Fibroblast of mammary gland (primary cell): ENCODE measurements at regions not wholly inside any gene's neighbourhood (a gene's known extent, or its start where the extent isn't known, plus 50 kb on each side); places are given as distances from the start of the nearest gene placed in this dataset.

Experiments
- DNase-seq: peaks from one replicate; pipeline ENCODE4 v3.0.0-alpha.2; 2010; ENCODE audit warnings: low read depth
- H3K4me3 ChIP-seq: 2 replicates; pipeline ENCODE4 v1.5.1; 2011; ENCODE audit warnings: low read depth, mild to moderate bottlenecking, low read length, moderate library complexity; ENCODE audit not compliant: control insufficient read depth
- TF ChIP-seq, protein P1 (sequence below): conservative IDR thresholded peaks from 2 replicates; pipeline ENCODE4 v1.5.1; 2011; ENCODE audit warnings: low read depth, low read length, inconsistent platforms; ENCODE audit not compliant: control insufficient read depth, insufficient read depth

DNA sequence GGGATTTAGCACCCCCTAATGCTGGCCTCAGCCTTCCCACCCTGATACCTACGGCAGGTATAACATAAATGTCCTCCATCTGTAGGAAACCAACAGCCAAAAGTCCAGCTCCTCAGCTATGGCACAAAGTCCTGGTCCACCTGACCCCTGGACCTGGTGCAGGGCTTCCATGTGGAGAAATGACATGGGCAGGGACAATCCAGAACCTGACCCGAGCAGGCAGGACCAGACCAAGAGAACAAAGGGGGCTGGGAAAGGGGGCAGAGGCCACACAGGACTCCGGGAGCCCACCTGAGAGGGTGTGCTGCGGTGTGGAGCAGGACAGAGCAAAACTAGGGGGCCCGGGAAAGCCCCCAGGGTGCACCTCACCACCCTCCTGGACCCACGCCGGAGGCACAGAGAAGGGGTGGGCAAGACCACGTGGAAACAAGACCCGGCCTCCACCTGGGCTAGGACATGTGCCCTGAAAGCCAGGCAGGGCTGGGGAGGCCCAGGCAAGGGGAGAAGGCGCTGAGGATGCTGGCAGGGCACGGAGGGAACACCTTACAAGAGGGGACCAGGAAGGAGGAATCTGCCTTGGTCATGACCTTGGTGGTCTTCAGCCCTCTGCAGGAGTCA lies 368.9 kb downstream of the SHANK2 start:
- no peak overlapping the region for H3K4me3 ChIP-seq
- TF ChIP-seq, protein P1, sequence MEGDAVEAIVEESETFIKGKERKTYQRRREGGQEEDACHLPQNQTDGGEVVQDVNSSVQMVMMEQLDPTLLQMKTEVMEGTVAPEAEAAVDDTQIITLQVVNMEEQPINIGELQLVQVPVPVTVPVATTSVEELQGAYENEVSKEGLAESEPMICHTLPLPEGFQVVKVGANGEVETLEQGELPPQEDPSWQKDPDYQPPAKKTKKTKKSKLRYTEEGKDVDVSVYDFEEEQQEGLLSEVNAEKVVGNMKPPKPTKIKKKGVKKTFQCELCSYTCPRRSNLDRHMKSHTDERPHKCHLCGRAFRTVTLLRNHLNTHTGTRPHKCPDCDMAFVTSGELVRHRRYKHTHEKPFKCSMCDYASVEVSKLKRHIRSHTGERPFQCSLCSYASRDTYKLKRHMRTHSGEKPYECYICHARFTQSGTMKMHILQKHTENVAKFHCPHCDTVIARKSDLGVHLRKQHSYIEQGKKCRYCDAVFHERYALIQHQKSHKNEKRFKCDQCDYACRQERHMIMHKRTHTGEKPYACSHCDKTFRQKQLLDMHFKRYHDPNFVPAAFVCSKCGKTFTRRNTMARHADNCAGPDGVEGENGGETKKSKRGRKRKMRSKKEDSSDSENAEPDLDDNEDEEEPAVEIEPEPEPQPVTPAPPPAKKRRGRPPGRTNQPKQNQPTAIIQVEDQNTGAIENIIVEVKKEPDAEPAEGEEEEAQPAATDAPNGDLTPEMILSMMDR: no peak
- DNase-seq: no peak

DNA sequence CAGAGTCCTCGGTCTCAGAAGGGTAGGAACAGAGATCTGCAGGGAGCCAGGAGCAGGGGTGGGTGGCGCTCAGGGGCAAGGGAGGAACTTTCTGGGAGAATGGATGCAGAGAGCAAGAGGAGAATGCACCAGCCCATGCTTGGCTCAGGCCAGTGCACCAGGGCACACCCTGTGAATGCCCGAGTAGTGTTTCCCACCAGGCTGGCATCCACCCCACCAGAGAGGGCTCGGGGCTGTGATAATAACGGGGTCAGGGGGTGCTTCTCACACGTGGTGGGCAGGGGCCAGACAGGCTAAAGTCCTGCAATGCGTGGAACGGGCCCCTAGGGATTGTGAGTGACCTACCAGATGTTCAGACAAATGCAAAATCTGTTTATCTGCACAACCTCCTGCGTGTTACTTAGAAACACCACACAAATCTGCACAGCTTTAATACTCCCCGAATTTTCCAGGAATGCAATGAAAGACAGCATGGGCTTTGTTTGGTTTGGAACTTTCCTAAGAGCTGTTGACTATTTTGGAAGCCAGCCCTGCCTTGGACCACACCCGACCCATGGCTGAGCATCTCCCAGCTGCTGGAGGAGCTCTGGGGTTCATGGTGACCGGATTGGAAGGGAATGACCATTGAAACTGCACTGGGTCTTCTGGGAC lies 368.3 kb downstream of the SHANK2 start:
- peak; percentile 9 for DNase-seq
- TF ChIP-seq, protein P1: no peak
- H3K4me3 ChIP-seq: no peak overlapping the region

DNA sequence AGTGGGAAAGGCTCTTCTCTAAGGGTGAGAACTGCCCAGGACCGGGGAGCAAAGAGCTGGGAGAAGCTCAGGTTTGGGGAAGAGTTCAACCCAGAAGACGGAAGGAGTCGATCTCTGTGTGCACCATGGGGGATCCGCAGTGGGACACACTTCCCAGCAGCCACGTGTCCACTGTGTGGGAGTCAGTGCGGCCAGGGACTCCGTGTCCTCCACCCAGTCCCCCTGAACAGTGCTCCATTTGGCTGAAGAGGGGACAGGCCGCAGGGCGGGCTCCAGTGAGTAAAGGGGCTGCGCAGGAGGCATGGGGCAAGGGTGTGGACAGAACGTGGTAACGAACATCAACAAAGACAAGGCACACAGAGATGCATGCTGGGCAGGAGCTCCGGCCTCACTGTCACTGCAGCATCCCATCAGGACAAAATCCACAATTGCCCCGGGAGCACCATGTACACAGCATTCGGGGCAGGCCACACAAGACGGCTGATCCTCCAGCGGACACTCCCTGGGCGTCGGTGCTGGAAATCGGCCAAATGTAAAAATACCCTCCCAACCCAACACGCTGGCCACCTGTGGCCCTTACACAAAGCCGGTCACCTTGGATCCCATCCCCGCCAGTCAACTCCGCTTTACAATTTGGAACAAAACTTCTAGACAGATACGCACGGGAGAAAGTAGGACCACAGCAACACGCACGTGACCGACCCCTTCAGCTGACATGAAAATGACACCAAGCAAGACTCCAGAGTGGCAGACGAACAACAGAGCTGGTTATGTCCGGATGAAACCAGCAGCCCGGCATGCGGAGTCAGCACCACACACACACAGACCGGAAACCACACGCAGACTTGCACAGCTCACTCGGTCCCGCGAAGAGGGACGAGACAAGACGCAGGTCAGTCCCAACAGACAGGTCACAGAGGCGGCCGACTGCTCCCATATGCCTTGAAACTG lies 366.8 kb downstream of the SHANK2 start:
- peak; percentile 10 for DNase-seq
- H3K4me3 ChIP-seq: no peak overlapping the region
- TF ChIP-seq, protein P1: no peak

DNA sequence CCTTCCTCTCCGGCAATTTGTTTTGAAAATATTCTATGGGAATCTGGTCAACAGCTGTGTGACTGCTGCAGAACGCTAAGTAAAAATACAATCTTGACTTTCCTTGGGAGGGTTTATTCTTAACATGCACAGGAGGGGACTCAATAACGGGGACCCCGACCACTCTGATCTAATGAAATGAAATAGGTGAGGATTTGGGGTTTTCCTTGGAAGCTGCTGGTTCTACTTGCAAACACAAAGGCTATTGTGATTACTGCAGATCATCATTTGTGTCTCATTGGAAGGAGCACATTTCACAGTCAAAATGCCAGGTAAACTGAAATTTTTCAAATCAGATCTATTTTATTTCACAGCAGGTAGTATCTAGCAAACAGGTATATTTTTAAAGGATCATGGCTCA lies 366.1 kb downstream of the SHANK2 start:
- DNase-seq: no peak
- TF ChIP-seq, protein P1: no peak
- H3K4me3 ChIP-seq: no peak overlapping the region

DNA sequence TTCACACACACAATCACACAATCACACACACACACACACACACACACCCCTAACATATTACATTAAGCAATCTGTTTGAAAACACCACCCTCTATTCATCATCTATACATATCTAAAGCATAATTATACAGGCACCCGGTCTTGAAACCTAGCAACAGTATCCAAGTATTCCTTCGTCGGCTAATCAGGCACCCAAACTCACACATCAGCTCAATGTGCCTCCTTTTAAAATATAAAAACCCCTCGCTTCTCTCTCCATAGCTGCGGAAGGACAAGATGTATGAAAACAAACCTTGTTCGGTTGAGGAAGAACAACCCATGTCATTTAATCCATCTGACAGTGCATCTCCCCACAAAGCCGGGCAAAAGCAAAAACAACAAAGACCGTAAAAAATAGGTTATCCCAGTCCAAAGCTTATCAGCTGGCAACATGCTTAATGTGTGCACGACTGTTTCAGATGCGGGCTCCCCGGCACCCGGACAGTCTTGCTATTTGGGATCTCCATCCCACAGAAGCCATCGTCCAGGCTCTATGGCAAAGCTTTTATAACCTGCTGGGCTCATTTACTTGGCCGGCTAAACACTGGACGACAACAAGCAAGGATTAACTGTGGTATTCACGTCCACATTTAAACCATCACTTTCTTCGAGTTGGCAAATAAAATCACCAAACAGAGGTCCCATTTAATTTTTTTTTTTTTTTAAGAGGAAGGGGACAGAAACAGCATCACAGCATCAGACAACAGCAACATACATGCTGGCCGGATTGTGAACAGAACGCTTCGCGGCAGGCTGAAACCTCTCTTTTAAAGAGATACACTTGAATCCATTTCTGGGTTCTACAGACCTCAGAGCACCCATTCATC lies 365.5 kb downstream of the SHANK2 start:
- H3K4me3 ChIP-seq: no peak overlapping the region
- no peak for DNase-seq
- TF ChIP-seq, protein P1: no peak

DNA sequence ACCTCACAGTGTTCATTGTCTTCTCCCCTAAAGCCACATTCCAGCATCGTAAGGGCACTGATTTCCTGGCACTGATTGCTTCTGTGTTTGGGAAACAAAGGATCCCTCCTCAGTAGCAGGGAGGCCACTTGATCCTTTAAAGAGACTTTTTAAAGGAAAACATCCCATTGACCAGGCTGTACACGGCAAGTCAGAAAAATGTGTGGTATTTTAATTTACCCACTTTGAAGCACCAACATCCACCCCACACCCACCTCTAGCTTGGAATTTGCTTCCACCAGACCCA lies 364.9 kb downstream of the SHANK2 start:
- TF ChIP-seq, protein P1: no peak
- no peak overlapping the region for H3K4me3 ChIP-seq

More for the DNA sequence above, 364.9 kb downstream of the SHANK2 start:
- DNase-seq: no peak
